GM10248 (cell line): ENCODE measurements at regions not wholly inside any gene's neighbourhood (a gene's known extent, or its start where the extent isn't known, plus 50 kb on each side); places are given as distances from the start of the nearest gene placed in this dataset.

Source experiments
- CTCF ChIA-PET: fragments of 300-600 bp; sonication (Branson Sonifier 250); formaldehyde crosslinking; extraction: SDS; loops from one replicate; lab custom pipeline; 2021; ENCODE audit warnings: antibody characterized with exemption; lab: Yijun Ruan, JAX
- POLR2A ChIA-PET: fragments of 350-650 bp; sonication (Branson Sonifier 250); formaldehyde crosslinking; extraction: SDS; loops from one replicate; lab custom pipeline; 2020; ENCODE audit warnings: antibody characterized with exemption; lab: Yijun Ruan, JAX
- DNase-seq: peaks from one replicate; pipeline ENCODE4 v3.0.0; 2012; ENCODE audit errors: extremely low spot score
- TF ChIP-seq, protein P1 (sequence below): IDR thresholded peaks from 2 replicates; pipeline ENCODE4 v1.5.1; 2012; ENCODE audit warnings: mild to moderate bottlenecking, low read depth; ENCODE audit errors: extremely low read depth, missing control alignments, control extremely low read depth

DNA sequence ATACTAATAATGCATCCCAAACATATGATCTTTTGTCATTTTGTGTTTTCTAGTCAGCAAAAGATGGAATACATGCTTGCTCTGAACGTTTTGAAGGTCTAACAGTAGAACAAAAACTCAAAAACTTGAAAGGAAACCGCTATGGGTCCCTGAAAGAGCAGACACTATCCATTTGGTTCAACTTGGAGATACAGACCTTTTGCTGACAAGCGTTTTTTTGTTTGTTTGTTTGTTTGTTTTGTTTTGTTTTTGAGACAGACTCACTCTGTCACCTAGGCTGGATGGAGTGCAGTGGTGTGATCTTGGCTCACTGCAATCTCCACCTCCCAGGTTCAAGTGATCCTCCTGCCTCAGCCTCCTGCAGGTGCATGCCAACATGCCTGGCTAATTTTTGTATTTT is 644.3 kb upstream of the PTCHD4 start:
- CTCF ChIA-PET: interaction anchor here (1.1 kb wide), 1 partner anchor 10 kb away, joined by 3 read pairs; no protein-coding TSS in a partner anchor
- TF ChIP-seq, protein P1, sequence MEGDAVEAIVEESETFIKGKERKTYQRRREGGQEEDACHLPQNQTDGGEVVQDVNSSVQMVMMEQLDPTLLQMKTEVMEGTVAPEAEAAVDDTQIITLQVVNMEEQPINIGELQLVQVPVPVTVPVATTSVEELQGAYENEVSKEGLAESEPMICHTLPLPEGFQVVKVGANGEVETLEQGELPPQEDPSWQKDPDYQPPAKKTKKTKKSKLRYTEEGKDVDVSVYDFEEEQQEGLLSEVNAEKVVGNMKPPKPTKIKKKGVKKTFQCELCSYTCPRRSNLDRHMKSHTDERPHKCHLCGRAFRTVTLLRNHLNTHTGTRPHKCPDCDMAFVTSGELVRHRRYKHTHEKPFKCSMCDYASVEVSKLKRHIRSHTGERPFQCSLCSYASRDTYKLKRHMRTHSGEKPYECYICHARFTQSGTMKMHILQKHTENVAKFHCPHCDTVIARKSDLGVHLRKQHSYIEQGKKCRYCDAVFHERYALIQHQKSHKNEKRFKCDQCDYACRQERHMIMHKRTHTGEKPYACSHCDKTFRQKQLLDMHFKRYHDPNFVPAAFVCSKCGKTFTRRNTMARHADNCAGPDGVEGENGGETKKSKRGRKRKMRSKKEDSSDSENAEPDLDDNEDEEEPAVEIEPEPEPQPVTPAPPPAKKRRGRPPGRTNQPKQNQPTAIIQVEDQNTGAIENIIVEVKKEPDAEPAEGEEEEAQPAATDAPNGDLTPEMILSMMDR: no peak
- no peak for DNase-seq
- POLR2A ChIA-PET: no interaction called here

DNA sequence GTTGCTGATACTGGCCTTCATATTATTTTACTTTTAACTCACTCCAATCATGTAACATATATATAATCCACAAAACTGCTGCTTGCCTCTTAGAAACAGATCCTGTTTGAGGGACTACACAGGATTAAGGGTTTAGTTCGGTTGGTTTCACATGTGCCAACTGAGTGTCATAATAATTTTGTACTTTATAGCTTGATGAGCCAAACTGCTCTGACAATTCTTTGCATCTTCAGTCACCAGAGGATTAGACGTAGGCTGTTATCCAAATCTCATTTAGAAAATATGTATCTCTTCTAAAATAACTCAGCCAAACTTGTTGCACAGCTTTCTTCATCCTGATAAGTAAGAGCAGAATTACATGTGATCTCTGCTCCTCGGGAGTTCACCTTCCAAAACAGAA is 643.6 kb upstream of the PTCHD4 start:
- CTCF ChIA-PET: interaction anchor here (1.1 kb wide), 1 partner anchor 11 kb away, joined by 3 read pairs; no protein-coding TSS in a partner anchor
- DNase-seq: no peak

DNA sequence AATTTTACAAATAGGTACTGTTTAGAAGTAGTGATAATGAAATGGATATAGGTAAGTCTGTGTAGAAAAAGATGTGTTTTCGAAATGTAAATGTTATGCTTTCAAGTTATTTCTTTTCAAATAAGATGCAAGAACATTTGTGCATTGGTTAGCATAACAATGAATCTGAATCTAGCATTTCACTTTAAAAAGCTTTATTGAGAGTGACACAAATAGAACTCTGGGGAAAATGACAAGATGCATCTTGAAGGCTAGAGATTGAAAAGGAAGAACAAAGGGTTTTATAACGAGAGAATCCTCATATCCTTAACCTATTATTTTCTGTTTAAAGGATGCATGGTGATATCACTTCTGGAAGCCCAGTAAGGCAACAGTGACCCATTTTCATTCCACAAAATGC is 639.9 kb upstream of the PTCHD4 start:
- no peak for DNase-seq
- TF ChIP-seq, protein P1: no peak
- CTCF ChIA-PET: no interaction called here
- POLR2A ChIA-PET: no interaction called here

More for the DNA sequence above, 643.6 kb upstream of the PTCHD4 start:
- POLR2A ChIA-PET: no interaction called here
- TF ChIP-seq, protein P1: no peak

DNA sequence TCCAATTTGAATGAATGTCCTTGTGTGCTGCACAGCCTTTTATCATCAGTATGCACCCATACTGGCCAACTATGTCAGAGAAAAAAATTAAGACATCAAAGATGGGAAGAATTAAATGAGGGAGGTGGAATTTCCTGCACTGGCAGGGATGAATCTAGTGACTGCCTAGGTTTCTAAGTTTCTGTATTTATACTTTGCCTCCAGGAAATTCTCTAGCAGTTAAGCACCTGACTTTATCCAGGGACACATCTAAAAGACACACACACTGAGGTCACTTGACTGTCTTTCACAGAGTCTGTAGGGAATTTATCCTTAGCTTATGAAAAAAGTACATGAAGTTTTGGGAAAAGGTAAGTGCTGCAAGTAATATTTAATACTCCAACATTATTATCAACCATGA is 636.5 kb upstream of the PTCHD4 start:
- TF ChIP-seq, protein P1: no peak
- ChIA-PET POLR2A (no interaction called here), CTCF (no interaction called here)
- DNase-seq: no peak

DNA sequence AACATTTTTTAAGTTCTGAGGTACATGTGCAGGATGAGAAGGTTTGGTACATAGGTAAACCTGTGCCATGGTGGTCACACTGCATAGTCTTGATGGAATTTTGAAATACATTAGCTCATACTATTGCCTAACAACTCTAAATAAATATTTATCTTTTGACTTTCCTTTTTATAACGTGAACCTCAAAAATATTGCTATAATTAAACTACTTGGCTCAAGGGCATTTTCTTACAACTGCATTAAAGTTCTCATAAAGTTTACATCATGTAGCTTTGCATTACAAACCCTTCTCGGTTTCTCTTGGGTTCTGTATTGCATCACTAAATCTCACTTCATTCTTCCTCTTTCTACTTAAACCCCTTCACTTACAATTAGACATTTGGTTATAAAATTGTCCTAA is 636.0 kb upstream of the PTCHD4 start:
- TF ChIP-seq, protein P1: no peak
- no peak for DNase-seq
- ChIA-PET POLR2A (no interaction called here), CTCF (no interaction called here)

DNA sequence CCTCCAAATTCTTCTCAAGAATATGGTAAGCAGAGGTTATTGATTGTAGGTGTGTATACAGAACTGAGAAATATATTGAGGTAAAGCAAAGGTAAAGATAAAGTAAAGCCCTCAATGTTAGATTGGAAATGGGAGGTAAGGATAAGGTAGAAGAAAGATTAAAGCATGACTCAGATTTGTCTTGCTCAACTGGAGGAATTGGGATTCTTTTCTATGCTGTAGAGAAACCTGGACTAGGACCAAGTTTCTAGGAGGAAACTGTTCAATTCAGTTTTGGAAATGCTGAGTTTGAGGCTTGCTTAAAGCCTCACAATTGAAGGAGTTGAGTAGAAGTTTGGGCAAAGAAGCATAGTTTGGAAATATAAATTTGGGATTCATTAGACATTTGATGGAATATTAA is 634.0 kb upstream of the PTCHD4 start:
- DNase-seq: no peak
- ChIA-PET CTCF (no interaction called here), POLR2A (no interaction called here)
- TF ChIP-seq, protein P1: no peak

DNA sequence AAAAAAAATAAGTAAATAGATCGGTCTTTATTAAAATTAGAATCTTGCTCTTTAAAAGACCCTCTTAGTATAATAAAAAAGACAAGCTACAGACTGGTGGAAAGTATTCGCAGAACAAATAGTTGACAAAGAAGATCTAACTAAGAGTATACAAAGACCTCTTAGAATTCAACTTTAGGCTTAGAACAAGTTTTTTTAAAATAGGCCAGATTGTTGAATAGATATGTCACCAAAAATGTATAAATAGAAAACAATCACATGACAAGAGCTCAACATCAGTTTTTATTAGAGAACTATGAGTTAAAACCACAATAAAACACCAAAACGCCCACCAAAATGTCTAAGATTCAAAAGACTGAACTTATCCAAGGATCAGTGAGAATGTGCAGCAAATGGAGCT is 632.7 kb upstream of the PTCHD4 start:
- ChIA-PET POLR2A (no interaction called here), CTCF (no interaction called here)
- DNase-seq: no peak
- TF ChIP-seq, protein P1: no peak
